ENCODE measurements at regions not wholly inside any gene's neighbourhood (a gene's known extent, or its start where the extent isn't known, plus 50 kb on each side); places are given as distances from the start of the nearest gene placed in this dataset.
A peak's percentile ranks its signal among the peaks of the same experiment; 100 is the strongest.

DNA sequence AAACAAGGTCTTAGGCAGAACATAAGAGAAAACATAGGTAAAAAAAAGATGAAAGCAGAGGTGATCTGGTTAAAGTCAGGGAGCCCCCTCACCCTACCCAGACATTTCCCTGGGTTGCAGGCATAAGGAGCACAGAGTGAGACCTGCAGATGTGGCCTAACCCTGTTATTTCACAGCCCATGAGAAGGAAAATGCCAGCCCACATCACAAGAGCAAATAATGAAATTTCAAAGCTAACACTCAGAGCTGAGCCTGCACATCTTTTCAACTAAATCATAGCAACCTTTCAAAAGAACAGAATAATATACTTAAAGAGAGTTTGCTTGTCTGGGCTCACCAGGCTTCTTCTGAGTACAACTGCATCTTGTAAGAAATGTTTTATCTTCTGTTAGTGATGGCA is 295.4 kb downstream of the RPAP3 start:
- peak; percentile 17 for DNase-seq (ENCODE audit: low spot score)

DNA sequence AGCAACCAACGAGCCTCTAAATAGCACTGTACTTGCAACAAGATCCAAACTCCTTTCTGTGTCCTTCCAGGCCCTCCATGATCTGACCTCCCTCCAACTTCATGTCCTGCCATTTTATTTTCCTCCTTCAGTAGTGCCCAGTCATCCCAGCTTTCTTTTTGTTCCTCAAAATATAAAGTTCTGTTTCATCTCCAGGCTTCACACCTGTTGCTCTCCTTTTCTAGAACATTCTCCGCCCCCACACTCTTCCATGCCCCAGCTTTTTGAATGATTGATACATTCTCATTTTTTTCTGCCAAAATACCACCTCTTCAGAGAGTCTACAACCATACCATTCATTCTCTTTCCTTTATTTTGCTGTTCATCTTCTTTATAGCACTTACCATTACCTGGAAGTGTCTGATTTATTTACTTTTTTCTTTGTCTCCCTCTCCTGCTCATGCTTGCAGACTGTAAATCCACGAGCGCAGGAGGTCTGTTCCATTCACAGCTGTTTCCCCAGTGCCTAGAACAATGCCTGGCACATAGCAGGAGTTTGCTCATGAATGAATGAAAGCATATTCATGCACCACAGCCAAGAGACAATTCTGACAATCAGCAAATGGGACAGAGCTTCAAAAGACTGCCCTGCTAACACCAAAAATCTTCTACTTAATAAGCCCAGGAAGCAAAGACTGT is 296.4 kb downstream of the RPAP3 start:
- peak; percentile 26 for DNase-seq (ENCODE audit: low spot score)

DNA sequence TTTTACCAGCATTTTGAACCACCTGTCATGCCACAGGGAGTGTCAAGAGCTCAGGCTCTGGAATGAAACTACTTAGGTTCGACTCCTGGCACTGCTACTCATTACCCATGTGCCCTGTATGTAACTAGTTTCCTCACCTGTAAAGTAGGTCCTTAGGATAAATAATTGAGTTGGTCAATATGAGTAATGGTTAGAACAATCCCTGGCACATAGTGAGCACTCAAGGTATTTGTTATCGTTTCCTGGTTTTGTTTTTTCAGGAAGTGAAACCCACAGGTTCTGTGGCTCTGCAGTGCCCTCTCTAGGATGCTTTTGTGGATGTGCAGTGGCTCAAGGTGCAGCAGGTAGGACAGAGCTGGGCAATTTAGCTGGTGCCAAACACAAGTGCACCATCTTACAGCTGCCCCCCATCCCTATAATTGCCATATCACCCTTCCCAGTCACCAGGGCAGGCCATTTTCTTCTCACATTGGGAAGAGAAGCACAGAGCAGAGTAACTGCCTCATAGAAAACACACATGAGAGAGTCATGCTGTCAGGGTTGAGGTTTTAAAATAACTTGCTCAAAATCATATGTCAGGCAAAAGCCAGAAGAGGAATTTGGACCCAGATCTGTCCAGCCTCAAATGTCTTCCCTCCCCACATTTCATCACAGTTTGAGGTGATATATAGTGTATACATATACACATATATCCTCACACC is 297.5 kb downstream of the RPAP3 start:
- peak; percentile 45 for DNase-seq (ENCODE audit: low spot score)

DNA sequence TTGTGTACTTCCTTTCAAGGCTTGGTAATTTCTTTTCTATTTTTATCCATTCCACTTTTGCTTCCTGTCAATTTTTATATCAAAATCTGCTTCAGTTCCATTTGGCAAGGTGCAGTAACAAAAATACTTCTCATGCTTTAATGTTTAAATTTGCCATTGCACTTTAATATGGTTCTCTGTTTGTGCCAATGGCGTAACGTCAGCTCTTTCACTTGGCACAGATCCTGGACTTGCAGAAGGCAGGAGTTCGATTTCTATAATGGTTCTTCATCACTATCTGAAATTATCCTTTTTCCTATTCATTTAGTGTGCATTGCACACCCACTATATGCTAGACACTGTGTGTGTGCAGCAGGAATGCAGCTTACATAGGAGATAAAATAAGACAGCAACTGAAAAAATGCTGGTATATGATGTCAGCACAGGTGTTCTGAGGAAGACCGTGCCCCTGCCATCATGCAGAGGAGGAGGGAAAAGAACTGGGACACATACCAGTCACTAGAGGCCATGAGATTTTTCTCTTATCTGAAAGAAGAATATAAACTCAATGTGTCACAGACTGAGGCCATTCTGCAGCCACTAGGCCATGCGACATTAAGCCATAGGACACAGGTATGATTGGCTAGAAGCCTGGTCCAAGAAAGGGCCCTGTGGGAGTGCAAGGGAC is 298.2 kb downstream of the RPAP3 start:
- DNase-seq (ENCODE audit: low spot score) = peak; percentile 30

DNA sequence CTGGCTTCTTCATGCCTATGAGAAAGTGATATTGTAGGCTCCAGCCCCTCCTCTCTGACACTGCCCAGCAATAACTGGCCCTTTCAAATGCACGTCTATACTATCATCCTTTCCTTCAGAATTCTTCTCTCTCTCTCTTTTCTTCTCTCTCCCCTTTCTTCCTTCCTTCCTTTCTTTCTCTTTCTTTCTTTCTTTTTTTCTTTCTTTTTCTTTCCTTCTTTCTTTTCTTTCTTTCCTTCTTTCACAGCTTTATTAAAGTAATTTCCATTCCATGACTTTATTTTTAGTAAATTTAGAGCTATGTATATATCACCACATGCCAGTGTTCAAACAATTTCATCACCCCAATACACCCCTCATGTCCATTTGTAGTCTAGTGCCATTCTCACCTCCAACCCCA is 302.1 kb downstream of the RPAP3 start:
- no peak for DNase-seq (ENCODE audit: low spot score)

DNA sequence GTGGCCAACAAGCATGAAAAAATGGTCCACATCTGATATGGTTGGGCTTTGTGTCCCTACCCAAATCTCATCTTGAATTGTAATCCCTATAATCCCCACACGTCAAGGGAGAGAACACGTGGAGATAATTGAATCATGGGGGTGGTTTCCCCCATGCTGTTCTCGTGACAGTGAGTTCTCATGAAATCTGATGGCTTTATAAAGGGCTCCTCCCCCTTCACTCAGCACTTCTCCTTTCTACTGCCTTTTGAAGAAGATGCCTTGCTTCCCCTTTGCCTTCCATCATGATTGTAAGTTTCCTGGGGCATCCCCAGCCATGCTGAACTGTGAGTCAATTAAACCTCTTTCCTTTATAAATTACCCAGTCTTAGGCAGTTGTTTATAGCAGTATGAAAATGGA is 304.6 kb downstream of the RPAP3 start:
- DNase-seq (ENCODE audit: low spot score) = peak; percentile 27

DNA sequence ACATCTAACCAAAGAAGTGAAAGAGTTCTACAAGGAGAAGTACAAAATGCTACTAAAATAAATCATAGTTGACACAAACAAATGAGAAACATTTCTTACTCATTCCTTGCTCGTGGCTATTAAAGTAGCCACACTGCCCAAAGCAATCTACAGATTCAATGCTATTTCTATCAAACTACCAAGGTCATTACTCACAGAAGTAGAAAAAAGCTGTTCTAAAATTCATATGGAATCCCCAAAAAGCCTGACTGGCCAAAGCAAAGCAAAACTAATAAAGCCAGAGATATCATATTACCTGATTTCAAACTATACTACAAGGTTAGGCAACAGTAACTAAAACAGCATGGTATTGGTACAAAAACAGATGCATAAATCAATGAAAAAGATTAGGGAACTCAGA is 305.6 kb downstream of the RPAP3 start:
- DNase-seq (ENCODE audit: low spot score) = no peak

DNA sequence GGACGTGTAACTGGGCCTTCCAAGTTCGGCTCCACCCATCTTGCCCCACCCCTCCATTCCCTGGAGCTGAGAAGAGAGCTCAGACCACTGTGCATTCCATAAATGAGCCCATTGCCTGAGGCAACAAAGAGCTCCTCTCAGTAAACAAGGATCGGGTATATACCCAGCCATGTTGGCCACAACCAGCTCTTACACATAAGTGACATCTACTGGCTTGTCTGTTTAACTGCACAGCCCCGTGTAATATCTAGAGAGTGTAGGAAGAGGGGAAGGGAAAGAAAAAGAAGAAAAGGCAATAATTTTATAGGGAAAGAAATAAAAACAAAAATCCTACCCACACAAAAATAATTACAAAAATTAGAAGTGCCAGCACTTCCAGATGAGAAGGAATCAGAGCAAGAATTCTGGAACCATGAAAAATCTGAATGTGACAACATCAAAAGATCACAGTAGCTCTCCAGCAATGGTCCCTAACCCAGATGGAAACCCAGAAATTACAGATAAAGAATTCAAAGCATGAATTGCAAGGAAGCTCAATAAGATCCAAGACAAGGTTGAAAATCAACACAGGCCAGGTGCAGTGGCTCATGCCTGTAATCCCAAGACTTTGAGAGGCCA is 308.1 kb downstream of the RPAP3 start:
- peak; percentile 3 for DNase-seq (ENCODE audit: low spot score)

DNA sequence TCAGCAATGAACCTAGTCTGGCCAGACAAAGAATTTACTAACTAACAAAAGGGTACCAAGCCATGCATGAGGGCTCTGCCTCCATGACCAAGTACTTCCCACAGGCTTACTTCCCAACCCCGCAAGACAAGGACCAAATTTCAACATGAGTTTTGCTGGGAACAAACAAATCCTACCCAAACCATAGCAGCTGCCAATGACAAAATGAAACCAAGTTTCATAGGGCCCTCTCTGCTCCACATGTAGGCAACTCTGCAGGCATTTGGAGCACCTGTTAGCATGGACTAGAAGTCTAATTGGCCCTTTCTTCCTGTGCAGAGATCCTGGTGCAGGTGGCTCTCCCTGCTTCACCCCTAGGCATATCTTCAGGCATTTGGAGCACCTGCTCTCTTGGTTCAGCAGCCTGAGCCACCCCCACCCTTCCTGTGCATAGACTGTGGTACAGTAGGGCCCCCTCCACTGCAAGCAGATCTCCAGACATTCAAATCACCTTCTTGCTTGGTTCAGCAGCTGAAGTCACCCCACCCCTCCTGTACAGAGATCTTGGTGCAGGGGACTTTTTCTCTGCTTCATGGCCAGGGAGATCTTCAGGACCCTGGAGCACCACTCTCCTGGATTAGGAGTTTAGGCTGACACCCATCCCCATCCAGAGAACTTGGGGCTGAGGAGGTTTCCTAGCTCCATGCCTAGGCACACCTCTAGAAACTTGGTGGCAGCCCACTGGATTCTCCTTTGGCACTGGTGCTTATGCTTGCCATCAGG is 308.7 kb downstream of the RPAP3 start:
- peak; percentile 43 for DNase-seq (ENCODE audit: low spot score)

DNA sequence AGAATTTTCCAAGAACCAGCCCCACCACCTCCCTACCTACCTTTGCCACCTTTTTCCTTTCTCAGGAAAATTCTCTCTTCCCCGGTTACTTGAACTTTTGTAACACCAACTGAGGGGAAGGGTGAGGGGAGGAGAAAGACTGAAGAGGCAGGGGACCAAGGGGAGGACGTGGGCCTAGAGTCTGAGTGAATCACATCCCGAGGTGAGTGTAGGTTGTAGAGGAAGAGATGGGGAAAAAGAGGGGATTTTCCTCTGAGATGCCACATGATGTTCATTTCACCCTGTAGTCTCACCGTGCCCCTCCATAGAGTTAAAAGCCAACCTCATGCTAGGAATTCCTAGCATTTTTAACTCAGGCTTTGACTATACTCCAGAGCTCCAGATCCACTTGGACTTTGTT is 311.8 kb downstream of the RPAP3 start:
- no peak for DNase-seq (ENCODE audit: low spot score)

DNA sequence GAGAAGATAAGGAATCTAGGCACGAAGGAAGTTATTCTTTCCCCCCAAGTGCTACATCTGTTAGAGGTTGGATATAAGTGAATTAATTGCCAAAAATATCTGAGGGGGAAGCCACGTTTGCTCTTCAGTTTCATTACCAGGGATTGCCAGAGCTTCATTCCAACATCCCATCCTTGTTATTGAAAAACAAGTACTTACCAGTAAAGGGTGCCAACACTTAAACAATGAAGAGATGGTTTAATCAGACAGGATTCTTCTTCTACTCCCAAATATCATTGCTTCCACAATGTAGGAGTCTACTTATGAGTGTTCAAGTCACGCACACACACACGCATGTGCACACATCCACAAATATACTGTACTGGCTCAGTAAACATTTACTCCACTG is 312.4 kb downstream of the RPAP3 start:
- peak; percentile 0 for DNase-seq (ENCODE audit: low spot score)

DNA sequence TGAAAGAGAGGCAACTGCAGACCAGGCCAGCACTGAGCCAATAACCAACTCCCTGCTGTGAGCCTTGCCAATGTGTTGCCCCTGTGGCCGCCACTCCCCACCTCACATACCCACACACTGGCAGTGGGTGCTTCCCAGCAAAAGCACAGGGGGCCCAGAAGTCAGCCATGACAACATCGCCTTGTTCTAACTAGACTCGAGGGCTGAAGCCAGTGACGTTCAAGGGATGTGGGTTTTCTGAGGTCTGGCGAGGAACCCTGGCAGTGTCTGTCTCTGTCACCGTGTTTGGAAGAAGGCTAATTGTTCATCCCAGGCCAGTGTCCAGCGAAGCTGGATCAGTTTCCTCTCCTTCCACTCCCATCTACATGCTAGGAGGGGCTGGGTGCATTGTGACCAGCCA is 311.8 kb upstream of the AMIGO2 start:
- no peak for DNase-seq (ENCODE audit: low spot score)

DNA sequence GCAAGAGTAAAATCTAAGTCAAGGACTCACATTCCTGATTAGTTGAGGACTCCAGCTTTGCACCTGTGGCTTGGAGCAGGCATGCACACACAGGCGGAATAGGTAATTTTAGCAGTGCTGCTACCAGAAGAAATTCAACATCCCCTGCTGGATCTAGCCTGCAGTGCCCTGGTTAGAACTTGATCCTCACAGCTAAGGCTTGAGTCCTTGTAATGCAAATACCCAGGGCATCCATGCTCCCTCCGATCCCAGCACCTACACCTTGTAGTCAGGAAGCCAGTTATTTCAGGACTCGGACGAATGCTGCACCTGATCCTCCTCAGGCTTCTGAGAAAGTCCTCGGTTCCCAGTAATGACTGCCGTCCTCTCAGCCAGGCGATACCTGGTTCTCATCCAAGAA is 309.0 kb upstream of the AMIGO2 start:
- DNase-seq (ENCODE audit: low spot score) = no peak

DNA sequence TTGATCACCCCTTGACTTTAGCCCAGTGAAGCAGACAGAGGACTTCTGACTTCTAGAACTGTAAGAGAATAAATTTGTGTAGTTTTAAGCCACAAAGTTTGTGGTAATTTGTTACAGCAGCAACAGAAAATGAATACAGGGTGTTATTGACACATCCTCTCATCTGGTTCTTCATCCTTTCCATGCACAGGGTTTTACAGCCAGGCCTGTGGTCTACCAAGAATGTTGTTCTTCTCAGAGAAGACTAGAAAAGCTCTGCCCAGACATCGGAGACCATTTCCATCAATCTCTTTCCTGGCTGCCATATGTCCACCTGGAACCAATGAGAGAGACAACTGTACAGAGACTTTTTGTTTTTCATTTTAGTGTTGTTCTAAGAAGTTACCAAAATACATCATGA is 308.2 kb upstream of the AMIGO2 start:
- no peak for DNase-seq (ENCODE audit: low spot score)

DNA sequence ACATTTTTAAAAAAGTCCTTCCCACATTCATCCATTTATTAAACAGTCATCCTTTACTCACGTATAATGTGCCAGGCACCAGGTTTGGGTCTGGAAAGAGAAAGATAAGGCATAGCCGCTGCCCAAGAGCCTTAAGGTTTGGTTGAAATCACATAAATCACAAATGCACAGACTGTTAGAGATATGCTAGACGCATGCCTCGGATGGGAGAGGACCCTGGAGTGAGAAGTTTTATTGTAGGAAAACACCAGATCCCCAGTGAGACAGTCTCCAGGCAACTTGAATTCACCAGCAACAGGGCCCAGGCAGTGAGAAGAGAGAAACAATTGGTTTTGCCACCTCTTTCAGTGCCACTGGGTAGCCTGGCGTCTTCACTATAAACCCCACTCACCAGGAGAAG is 305.9 kb upstream of the AMIGO2 start:
- no peak for DNase-seq (ENCODE audit: low spot score)

DNA sequence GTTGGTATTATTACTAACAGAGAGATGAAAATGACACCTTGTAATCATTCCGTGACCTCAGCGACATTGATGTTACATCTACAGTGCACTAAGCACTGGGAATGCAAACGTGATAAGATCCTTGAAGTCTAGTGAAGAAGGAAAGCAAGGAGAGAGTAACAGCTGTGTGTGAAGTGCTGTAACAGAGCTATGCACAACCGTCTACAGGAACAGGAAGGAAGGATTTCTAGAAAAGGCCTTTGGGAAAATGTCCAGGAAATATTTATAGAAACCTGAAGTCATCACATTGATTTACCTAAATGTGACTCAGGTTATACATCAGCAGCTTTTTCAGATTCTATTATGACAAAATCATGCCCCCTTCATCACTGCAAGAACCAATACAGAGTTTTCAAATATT is 304.2 kb upstream of the AMIGO2 start:
- no peak for DNase-seq (ENCODE audit: low spot score)

DNA sequence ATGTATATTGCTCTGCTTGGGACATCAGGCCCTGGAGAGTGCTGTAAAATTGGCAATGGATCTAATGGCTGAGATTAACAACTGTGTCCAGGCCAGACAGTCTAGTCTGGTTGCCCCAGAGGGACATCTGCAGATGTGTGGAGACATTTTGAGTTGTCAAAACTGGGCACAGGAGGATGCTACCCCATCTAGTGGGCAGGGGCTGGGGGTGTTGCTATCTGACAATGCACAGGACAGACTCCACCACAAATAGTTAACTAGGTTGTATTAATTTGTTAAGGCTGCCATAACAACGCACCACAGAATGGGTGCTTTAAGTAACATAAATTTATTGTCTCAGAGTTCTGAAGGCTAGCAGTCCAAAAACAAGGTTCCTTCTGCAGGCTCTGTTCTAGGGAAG is 302.5 kb upstream of the AMIGO2 start:
- no peak for DNase-seq (ENCODE audit: low spot score)

DNA sequence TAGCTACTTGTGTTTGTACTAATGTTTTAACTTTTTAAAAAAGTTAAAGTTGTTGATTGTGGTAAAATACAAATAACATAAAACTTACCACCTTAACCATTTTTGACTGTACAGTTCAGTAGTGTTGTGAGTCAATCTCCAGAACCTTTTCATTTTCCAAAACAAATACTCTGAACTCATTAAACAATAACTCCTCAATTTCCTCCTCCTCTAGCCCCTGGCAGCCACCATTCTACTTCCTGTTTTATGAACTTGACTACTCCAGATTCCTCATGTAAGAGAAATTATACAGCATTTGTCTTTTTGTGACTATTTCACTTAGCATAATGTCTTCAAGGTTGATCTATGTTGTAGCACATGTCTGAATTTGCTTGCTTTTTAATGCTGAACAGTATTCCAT is 299.1 kb upstream of the AMIGO2 start:
- DNase-seq (ENCODE audit: low spot score) = no peak

DNA sequence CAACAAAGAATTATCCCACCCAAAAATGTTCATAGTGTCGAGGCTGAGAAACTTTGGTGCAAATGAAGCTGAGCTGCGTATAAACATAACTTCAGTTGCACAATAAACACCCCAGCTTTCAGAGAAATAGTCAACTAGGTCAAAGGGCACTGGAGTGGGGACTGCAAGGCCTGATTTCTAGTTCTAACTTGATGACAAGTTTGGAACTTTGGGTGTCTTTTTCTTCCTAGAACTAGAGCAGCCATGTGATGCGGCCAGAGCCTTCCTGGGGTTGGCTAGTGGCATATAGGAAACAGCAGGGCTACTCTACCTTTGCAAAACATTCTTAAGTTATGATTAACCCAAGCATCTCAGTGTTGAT is 298.4 kb upstream of the AMIGO2 start:
- DNase-seq (ENCODE audit: low spot score) = no peak

DNA sequence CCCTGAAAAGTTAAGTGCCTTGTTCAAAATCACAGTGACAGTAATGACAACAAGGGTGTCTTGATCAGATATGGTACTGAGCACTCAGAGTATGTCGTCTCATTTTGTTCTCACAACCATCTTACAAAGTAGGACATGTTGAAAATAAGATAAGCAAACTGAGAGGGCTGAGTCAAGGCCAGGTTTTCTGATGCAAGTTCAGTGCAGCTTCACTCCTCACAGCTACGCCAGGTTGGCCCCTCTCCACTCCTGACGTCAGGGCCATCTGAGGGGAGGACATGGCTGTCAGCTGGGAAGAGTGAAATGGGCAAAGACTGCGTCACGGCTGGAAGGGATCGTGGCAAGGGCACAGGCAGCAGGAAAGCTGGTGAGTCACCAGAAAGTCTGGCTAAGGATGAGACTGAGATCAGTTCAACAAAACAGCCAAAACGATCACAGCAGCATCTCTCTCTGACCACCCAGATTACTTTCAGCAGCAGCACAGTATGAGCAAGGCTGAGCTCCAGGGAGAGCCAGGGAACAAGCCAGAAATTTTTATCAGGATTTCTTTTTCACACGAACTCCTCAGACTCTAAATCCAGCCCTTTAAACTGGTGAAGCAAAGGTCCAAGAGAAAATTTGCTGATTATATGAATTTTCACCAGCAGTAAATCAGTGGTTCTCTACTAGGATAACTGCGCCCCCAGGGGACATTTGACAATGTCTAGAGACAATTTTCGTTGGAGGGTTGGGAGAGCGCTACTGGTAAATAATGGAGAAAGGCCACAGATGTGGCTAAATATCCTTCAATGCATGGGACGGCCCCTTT is 297.9 kb upstream of the AMIGO2 start:
- DNase-seq (ENCODE audit: low spot score) = no peak

DNA sequence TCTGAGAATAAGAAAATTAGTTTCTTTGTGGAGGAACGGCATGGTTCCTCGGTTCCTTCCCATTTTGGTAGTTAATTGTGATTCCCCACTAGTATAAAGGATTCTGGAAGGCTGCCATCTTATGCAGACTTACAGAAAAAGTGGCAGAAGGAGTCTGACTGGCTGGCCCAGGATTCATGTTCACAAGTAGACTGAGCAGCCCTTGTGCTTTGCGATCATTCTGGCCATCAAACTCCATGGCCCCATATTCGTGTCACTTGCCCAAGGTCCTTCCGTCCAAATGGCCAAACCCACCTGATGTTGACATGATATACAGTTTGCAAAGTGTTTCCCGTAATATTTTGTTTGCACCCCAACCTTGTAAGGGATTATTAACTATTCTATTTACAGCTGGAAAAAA is 297.2 kb upstream of the AMIGO2 start:
- no peak for DNase-seq (ENCODE audit: low spot score)

Measured in ecto neural progenitor cell (in vitro differentiated cells).